Tibial nerve (tissue), 4 donors: ENCODE measurements at regions not wholly inside any gene's neighbourhood (a gene's known extent, or its start where the extent isn't known, plus 50 kb on each side); places are given as distances from the start of the nearest gene placed in this dataset.

Experiments used
- DNase-seq, 2 donors: peaks; one replicate each; pipeline ENCODE4 v3.0.0-alpha.2; 2019; ENCODE audit warnings: low spot score in 2 of 2
- H3K27ac ChIP-seq, 4 donors: fragments of 200-600 bp; sonication (generic) in 3 of 4; one replicate each; pipeline ENCODE4 v1.5.1; 2017 to 2019; ENCODE audit warnings: mild to moderate bottlenecking in 1 of 4
- H3K27me3 ChIP-seq, 2 donors: fragments of 200-600 bp; sonication (generic) in 1 of 2; one replicate each; pipeline versions ENCODE4 v1.5.1 to v1.6.0; 2017 to 2019
- H3K36me3 ChIP-seq, 3 donors: fragments of 200-600 bp; sonication (generic); one replicate each; pipeline ENCODE4 v1.5.1; 2018 to 2019
- H3K4me1 ChIP-seq, 4 donors: fragments of 200-600 bp; sonication (generic) in 3 of 4; one replicate each; pipeline ENCODE4 v1.5.1; 2017 to 2019
- H3K4me3 ChIP-seq, 4 donors: fragments of 200-600 bp; sonication (generic) in 3 of 4; one replicate each; pipeline ENCODE4 v1.5.1; 2017 to 2019; ENCODE audit warnings: mild to moderate bottlenecking in 1 of 4, moderate library complexity in 1 of 4
- H3K9me3 ChIP-seq, 4 donors: fragments of 200-600 bp; sonication (generic) in 3 of 4; one replicate each; pipeline ENCODE4 v1.5.1; 2017 to 2019
- EP300 ChIP-seq, 2 donors: sonication (generic); formaldehyde crosslinking; IDR thresholded peaks; one replicate each; pipeline ENCODE4 v1.6.1; 2017; ENCODE audit warnings: antibody characterized with exemption in 2 of 2, mild to moderate bottlenecking in 1 of 2
- POLR2A ChIP-seq, 2 donors: fragments of 450-650 bp; IDR thresholded peaks; one replicate each; pipeline ENCODE4 v1.6.1; 2017; ENCODE audit warnings: antibody characterized with exemption in 2 of 2, mild to moderate bottlenecking in 2 of 2, moderate library complexity in 2 of 2
- WGBS, 2 donors: methylation state at CpG; one replicate each; pipeline ENCODE4 v1.1.5; 2018; 5-methylcytosine and 5-hydroxymethylcytosine counted together
- TF ChIP-seq, protein P1 (sequence below), 5 experiments: fragments of 200-600 bp in 3 of 5; fragments of 450-650 bp in 2 of 5; sonication (generic) in 3 of 5; IDR thresholded peaks; one replicate each; pipeline ENCODE4 v1.5.1; 2016 to 2019; ENCODE audit warnings: antibody characterized with exemption in 5 of 5, mild to moderate bottlenecking in 3 of 5, moderate library complexity in 2 of 5

GRCh38 chr4:92066485-92066884 is 237.3 kb upstream of the GRID2 start:
- no peak for DNase-seq
- Histone ChIP-seq H3K27ac (no peak overlapping the region), H3K36me3 (no peaks in the 10 kb centered on the region), H3K4me3 (no peak overlapping the region), H3K27me3 (no peaks in the 10 kb centered on the region), H3K9me3 (peaks cover 0 to 15% (median 0%) of the 10 kb centered on the region in 4 donors), H3K4me1 (no peaks in the 10 kb centered on the region)
- TF ChIP-seq POLR2A (IDR thresholded peaks at IDR 0.05), result no peak
- TF ChIP-seq EP300 (IDR thresholded peaks at IDR 0.05), result no peak
- TF ChIP-seq, protein P1, sequence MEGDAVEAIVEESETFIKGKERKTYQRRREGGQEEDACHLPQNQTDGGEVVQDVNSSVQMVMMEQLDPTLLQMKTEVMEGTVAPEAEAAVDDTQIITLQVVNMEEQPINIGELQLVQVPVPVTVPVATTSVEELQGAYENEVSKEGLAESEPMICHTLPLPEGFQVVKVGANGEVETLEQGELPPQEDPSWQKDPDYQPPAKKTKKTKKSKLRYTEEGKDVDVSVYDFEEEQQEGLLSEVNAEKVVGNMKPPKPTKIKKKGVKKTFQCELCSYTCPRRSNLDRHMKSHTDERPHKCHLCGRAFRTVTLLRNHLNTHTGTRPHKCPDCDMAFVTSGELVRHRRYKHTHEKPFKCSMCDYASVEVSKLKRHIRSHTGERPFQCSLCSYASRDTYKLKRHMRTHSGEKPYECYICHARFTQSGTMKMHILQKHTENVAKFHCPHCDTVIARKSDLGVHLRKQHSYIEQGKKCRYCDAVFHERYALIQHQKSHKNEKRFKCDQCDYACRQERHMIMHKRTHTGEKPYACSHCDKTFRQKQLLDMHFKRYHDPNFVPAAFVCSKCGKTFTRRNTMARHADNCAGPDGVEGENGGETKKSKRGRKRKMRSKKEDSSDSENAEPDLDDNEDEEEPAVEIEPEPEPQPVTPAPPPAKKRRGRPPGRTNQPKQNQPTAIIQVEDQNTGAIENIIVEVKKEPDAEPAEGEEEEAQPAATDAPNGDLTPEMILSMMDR (IDR thresholded peaks at IDR 0.05), result no peak

GRCh38 chr4:92071587-92071986 is 232.2 kb upstream of the GRID2 start:
- no peak overlapping the region for H3K4me3 ChIP-seq
- H3K27me3 ChIP-seq, result no peaks in the 10 kb centered on the region
- whole genome bisulfite sequencing, 2 donors, result 100% methylated on average over 1 of the region's 1 CpG
- no peak overlapping the region for H3K27ac ChIP-seq
- peaks cover 0 to 22% (median 0%) of the 10 kb centered on the region in 4 donors for H3K9me3 ChIP-seq
- H3K36me3 ChIP-seq, result no peaks in the 10 kb centered on the region
- no peak for DNase-seq
- TF ChIP-seq POLR2A (IDR thresholded peaks at IDR 0.05) (no peak), EP300 (IDR thresholded peaks at IDR 0.05) (no peak)
- TF ChIP-seq, protein P1 (IDR thresholded peaks at IDR 0.05), result no peak
- H3K4me1 ChIP-seq, result no peaks in the 10 kb centered on the region

DNA sequence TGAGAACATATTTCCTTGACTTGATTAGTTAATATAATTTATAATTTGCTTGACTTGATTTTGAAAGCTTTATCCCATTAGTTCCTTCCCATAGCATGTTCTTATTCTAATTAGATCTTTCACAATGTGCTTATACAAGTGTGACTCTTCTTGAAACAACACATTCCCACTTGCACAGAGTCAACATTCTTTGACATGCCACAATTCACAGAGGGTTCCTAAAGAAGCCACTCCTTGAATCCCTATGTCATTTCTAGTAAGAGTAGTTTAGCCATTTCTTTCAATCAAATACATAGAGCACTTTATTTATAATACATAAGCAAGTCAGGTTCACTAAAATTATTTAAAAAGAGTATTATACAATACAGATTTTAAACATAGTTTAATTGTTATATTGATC is 228.9 kb upstream of the GRID2 start:
- Histone ChIP-seq H3K9me3 (peaks cover 0 to 28% (median 0%) of the 10 kb centered on the region in 4 donors), H3K27me3 (no peaks in the 10 kb centered on the region), H3K27ac (no peak overlapping the region), H3K4me1 (no peaks in the 10 kb centered on the region), H3K4me3 (no peak overlapping the region), H3K36me3 (no peaks in the 10 kb centered on the region)
- DNase-seq, result no peak
- TF ChIP-seq, protein P1 (IDR thresholded peaks at IDR 0.05), result no peak
- no peak for TF ChIP-seq POLR2A (IDR thresholded peaks at IDR 0.05)
- no peak for TF ChIP-seq EP300 (IDR thresholded peaks at IDR 0.05)

- no peak for DNase-seq
Observed at GRCh38 chr4:92090887-92091286, 212.9 kb upstream of the GRID2 start.

GRCh38 chr4:92091335-92091734 is 212.4 kb upstream of the GRID2 start:
- no peak overlapping the region for H3K4me3 ChIP-seq
- no peaks in the 10 kb centered on the region for H3K4me1 ChIP-seq
- TF ChIP-seq POLR2A (IDR thresholded peaks at IDR 0.05) (no peak), EP300 (IDR thresholded peaks at IDR 0.05) (no peak)
- TF ChIP-seq, protein P1 (IDR thresholded peaks at IDR 0.05), result no peak
- no peaks in the 10 kb centered on the region for H3K27me3 ChIP-seq
- WGBS, 2 donors, result 79 to 81% methylated on average over 6 of the region's 6 CpGs
- H3K9me3 ChIP-seq, result no peaks in the 10 kb centered on the region
- no peak overlapping the region for H3K27ac ChIP-seq
- DNase-seq, result no peak
- H3K36me3 ChIP-seq, result no peaks in the 10 kb centered on the region

More at GRCh38 chr4:92090887-92091286, 212.9 kb upstream of the GRID2 start:
- Histone ChIP-seq H3K4me3 (no peak overlapping the region), H3K9me3 (no peaks in the 10 kb centered on the region), H3K4me1 (no peaks in the 10 kb centered on the region), H3K36me3 (no peaks in the 10 kb centered on the region), H3K27ac (no peak overlapping the region), H3K27me3 (no peaks in the 10 kb centered on the region)
- 91% methylated on average over 7 of the region's 7 CpGs for WGBS, 2 donors
- no peak for TF ChIP-seq EP300 (IDR thresholded peaks at IDR 0.05)
- TF ChIP-seq POLR2A (IDR thresholded peaks at IDR 0.05), result no peak
- TF ChIP-seq, protein P1 (IDR thresholded peaks at IDR 0.05), result no peak
